Stomach smooth muscle (tissue), 2 donors: ENCODE measurements at regions not wholly inside any gene's neighbourhood (a gene's known extent, or its start where the extent isn't known, plus 50 kb on each side); places are given as distances from the start of the nearest gene placed in this dataset.

Experiments used
- H3K27ac ChIP-seq: one replicate; pipeline ENCODE4 v1.7.0; 2013; ENCODE audit warnings: mild to moderate bottlenecking, low read length, inconsistent platforms
- H3K27me3 ChIP-seq, 2 donors: one replicate each; pipeline ENCODE4 v1.7.0; 2013; ENCODE audit warnings: low read length in 2 of 2; ENCODE audit not compliant: insufficient read depth in 2 of 2, control insufficient read depth in 1 of 2
- H3K36me3 ChIP-seq, 2 donors: one replicate each; pipeline ENCODE4 v1.7.0; 2013; ENCODE audit warnings: low read length in 2 of 2; ENCODE audit not compliant: control insufficient read depth in 2 of 2, insufficient read depth in 2 of 2
- H3K4me1 ChIP-seq: one replicate; pipeline ENCODE4 v1.7.0; 2013; ENCODE audit warnings: low read length; ENCODE audit not compliant: control insufficient read depth, insufficient read depth
- H3K4me3 ChIP-seq, 2 donors: one replicate each; pipeline ENCODE4 v1.7.0; 2013; ENCODE audit warnings: low read length in 2 of 2
- H3K9ac ChIP-seq, 2 donors: one replicate each; pipeline ENCODE4 v1.7.0; 2013; ENCODE audit warnings: low read length in 2 of 2, mild to moderate bottlenecking in 1 of 2
- H3K9me3 ChIP-seq, 2 donors: one replicate each; pipeline ENCODE4 v1.7.0; 2013; ENCODE audit warnings: low read length in 2 of 2; ENCODE audit not compliant: control insufficient read depth in 2 of 2
- donor health status: healthy.
- donor health status: Pancreatic carcinoma.

DNA sequence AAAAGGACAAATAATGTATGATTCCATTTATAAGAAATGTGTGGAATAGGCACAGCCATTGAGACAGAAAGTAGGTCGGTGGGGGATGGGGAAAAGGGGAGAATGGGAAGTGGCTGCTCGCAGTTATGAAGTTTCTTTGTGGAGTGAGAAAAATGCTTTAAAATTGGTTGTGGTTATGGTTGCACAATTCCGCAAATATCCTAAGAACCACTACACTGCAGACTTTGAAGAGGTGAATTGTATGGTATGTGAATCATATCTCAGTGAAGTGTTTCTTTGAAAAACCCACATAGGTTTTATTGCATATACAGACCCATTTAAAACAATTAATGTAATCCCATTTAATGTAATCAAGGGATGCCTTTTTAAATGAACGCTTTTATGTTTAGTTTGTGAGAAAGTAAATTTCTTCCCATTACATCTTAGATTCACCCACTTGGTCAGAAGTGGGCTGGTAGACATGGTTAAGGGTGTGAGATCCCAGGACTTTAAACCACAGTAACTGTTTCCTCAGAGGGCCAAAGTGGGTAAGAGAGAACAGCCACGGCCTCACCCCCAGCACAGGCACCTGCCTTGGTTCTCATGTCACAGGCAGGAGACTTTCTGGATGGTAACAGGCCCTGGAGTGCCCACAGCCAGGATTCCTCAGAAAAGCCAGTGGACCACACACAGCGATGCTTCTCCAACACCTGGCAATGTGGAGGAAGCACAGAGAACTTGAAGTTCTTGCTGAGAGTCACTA, 119.3 kb upstream of the GJB6 start:
- no peaks in the 10 kb centered on the region for H3K27me3 ChIP-seq
- H3K9ac ChIP-seq, result no peak overlapping the region
- H3K4me1 ChIP-seq, result no peaks in the 10 kb centered on the region
- no peaks in the 10 kb centered on the region for H3K36me3 ChIP-seq
- H3K4me3 ChIP-seq, result no peak overlapping the region
- no peaks in the 10 kb centered on the region for H3K9me3 ChIP-seq
- H3K27ac ChIP-seq, result no peak overlapping the region

DNA sequence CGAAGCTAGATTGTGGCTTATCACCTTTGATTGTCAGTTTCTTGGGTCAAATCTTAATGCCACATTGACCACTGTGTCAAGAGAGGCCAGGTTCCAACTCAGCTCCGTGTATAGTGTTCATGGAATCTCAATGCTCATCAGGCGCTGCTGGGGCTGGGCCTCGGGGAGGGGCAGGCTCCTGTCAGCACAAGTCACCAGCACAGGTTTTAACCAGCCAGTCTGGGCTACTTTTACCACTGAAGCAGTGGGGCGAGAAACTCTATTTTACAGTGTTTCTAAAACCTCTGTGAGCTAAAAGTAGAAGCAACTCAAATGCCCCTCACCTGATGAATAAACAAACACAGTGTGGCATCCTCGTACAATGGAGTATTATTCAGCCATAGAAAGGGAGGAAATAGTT, 118.7 kb upstream of the GJB6 start:
- Histone ChIP-seq H3K36me3 (no peaks in the 10 kb centered on the region), H3K4me1 (no peaks in the 10 kb centered on the region), H3K27me3 (no peaks in the 10 kb centered on the region), H3K9me3 (no peaks in the 10 kb centered on the region), H3K4me3 (no peak overlapping the region), H3K9ac (no peak overlapping the region), H3K27ac (no peak overlapping the region)

DNA sequence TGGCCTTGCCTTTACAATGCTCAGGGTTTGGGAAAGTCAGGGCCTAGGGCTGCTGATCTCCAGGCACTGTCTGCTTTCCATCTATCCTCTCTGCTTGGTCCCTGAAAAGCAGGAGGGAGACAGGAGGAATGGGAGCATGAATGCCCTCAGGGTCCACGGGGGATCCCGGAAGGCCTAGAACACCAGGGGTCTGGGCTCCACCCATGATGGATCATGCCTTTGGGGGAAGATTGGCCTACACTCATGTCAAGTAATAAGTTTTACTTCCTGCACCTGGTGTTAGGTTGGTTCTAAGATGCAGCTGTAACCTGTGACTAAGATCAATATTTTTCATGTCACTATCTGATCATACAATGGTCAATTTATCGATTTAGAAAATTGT, 118.3 kb upstream of the GJB6 start:
- no peaks in the 10 kb centered on the region for H3K27me3 ChIP-seq
- no peaks in the 10 kb centered on the region for H3K9me3 ChIP-seq
- no peaks in the 10 kb centered on the region for H3K4me1 ChIP-seq
- H3K36me3 ChIP-seq, result no peaks in the 10 kb centered on the region
- no peak overlapping the region for H3K27ac ChIP-seq
- H3K4me3 ChIP-seq, result no peak overlapping the region
- H3K9ac ChIP-seq, result no peak overlapping the region

DNA sequence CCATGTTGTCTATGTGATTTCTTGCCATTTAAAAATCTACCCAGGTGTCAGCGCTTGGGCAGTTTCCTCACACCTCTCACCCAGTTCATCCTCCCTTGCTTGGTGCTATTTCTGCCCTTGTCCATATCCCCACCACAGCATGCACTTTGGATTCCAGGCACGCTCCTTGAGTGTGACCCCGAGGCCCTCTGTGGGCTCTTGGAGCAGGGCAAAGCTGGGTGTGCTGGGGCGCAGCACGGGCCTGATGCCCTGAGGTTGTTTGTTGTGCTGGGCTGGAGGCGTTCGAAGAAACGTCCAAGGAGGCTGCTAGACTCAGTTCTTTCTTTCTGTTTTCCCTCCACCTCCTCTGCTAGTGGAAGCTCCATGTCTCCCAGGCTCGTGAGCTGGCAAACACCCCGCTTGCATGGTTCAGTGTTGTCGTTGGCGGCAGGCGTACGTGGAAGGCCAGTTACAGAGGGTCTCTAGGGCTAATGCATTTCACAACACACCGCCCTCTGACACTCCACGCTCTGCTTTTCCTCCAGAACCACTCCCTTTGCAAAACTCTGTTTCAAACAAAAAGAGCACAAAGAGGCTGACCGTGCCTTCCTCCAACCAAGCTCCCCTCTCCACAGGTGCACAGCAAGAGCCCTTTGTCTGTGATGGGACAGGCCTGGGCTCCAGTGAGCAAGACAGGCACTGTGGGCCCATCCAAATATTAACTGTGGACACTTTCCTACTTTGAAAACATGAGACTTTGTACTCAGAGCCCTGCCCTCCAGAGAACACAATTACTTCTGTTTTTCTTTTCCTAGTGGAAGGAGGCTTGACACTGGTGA, 117.7 kb upstream of the GJB6 start:
- Histone ChIP-seq H3K9me3 (no peaks in the 10 kb centered on the region), H3K9ac (no peak overlapping the region), H3K4me1 (no peaks in the 10 kb centered on the region), H3K27me3 (no peaks in the 10 kb centered on the region), H3K27ac (no peak overlapping the region), H3K36me3 (no peaks in the 10 kb centered on the region), H3K4me3 (no peak overlapping the region)

DNA sequence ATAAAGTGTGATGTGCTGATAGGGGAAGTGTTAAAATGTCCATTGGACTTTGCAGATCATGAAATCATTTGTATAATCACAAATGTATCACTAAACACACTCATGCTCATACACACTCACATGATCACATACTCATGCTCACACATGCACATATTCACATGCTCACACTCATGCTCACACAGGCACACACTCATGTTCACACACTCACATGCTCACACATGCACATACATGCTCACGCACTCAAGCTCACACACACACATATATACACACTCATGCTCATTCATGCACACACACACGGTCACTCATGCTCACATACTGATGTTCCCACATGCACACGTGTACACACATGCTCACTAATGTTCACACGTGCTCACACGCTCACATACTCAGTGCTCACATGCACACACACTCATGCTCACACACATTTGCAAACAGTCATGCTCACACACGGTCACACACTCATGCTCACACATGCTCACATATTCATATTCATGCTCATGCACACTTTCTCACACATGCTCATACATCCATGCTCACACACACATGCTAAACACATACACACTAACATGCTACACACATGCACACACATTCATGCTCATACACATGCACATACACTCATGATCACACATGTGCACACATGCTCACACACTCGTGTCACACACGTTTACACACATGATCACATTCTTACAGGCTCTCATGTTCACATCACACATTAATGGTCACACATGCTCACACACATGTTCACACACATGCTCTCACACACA, 116.7 kb upstream of the GJB6 start:
- no peak overlapping the region for H3K9ac ChIP-seq
- no peak overlapping the region for H3K4me3 ChIP-seq
- H3K4me1 ChIP-seq, result no peaks in the 10 kb centered on the region
- no peaks in the 10 kb centered on the region for H3K9me3 ChIP-seq
- no peaks in the 10 kb centered on the region for H3K36me3 ChIP-seq
- H3K27me3 ChIP-seq, result no peaks in the 10 kb centered on the region
- H3K27ac ChIP-seq, result no peak overlapping the region

DNA sequence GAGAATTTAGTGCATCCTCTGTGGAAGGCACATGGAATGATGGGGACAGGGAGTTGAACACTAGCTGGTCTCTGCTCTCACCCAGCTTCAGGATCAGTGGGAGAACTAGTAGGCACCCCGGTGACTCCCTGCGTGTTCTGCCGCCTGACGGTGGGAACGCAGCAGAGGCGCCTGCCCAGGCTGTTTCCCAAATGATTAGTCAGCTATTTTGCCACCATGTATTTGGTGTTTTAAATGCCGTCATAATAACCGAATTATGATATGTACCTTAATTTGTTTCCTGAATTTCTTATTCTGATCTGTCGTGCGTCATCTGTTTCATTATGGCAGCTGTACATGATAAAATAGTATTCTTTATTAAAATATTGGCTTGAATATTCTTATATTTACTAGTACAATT, 115.9 kb upstream of the GJB6 start:
- Histone ChIP-seq H3K9me3 (no peaks in the 10 kb centered on the region), H3K36me3 (no peaks in the 10 kb centered on the region), H3K27ac (no peak overlapping the region)

DNA sequence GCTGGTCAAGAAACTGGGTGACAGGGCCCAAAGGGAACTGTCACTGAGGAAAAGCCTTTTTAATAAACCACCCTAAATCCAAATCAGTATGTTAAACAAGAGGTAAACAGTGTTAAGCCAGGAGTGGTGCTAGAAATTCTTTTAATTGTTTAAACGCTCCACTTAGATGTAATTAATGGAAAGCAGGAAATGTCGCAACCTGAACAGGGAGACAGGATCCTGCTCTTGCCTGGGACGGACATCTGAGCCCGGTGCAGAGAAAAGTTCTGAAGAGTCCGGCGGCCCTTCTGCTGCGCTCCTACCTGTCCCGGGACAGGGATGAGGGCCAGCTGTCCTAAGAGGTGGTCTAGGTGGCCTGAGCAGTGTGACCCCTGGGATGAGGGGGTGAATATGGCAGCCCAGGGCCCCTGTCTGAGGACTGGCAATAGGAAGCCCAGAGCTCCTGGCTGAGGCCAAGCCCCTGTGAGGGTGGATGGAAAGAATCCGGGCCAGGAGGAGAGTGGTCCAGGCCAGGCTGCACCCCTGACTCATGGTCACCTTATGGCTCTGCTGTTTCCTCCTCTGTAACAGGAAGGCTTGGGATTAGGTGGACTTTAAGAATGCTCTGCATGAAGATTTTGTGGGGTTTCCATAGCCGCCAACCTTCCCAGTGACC, 112.8 kb upstream of the GJB6 start:
- H3K4me1 ChIP-seq, result no peaks in the 10 kb centered on the region
- H3K27ac ChIP-seq, result no peak overlapping the region
- H3K9ac ChIP-seq, result no peak overlapping the region
- peaks cover 0 to 2% of the 10 kb centered on the region in 2 donors for H3K27me3 ChIP-seq
- H3K9me3 ChIP-seq, result no peaks in the 10 kb centered on the region
- H3K36me3 ChIP-seq, result no peaks in the 10 kb centered on the region
- H3K4me3 ChIP-seq, result no peak overlapping the region

More for the DNA sequence above, 115.9 kb upstream of the GJB6 start:
- no peak overlapping the region for H3K9ac ChIP-seq
- no peaks in the 10 kb centered on the region for H3K27me3 ChIP-seq
- no peaks in the 10 kb centered on the region for H3K4me1 ChIP-seq
- no peak overlapping the region for H3K4me3 ChIP-seq

DNA sequence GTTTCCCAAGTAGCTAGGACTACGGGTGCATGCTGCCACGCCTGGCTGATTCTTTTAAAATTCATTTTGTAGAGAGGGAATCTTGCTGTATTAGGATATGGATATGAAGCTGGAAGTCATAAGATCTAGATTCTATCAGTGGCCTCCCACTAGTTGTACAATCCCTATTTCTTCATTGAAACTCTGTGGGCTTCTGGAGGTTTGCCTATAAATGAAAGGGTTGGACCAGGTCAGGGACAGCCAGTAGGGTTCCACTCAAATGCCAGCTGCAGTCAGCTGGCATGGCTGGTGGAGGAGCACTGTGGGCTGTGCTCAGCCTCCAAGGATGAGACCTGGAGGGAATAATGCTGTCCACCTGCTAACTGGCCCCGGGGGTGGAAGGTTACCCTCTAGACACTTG, 110.2 kb upstream of the GJB6 start:
- Histone ChIP-seq H3K36me3 (no peaks in the 10 kb centered on the region), H3K27me3 (peaks cover 0 to 4% of the 10 kb centered on the region in 2 donors), H3K9me3 (no peaks in the 10 kb centered on the region), H3K9ac (no peak overlapping the region), H3K4me3 (no peak overlapping the region), H3K27ac (no peak overlapping the region), H3K4me1 (no peaks in the 10 kb centered on the region)

DNA sequence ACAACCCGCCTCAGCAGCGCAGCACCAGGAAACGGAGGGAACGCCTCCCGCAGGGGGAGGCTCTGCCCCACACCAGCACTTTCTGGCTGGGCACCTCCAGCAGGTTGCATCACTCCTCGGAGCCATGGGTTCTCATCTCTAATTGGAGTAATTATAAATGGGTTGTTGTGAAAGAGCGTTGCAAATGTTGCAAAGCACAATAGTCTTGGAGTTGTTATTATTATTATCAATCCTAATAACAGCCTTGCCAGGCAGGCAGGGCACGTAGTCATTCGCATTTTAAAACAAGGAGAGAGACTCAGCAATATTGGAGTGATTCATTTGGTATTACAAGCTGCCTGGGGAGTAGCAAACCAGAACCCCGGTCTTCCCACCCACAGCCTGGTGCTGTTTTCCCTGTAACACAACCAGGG, 108.6 kb upstream of the GJB6 start:
- peaks cover 0 to 4% of the 10 kb centered on the region in 2 donors for H3K27me3 ChIP-seq
- H3K9ac ChIP-seq, result no peak overlapping the region
- no peaks in the 10 kb centered on the region for H3K4me1 ChIP-seq
- no peaks in the 10 kb centered on the region for H3K36me3 ChIP-seq
- H3K4me3 ChIP-seq, result no peak overlapping the region
- H3K9me3 ChIP-seq, result no peaks in the 10 kb centered on the region
- no peak overlapping the region for H3K27ac ChIP-seq

DNA sequence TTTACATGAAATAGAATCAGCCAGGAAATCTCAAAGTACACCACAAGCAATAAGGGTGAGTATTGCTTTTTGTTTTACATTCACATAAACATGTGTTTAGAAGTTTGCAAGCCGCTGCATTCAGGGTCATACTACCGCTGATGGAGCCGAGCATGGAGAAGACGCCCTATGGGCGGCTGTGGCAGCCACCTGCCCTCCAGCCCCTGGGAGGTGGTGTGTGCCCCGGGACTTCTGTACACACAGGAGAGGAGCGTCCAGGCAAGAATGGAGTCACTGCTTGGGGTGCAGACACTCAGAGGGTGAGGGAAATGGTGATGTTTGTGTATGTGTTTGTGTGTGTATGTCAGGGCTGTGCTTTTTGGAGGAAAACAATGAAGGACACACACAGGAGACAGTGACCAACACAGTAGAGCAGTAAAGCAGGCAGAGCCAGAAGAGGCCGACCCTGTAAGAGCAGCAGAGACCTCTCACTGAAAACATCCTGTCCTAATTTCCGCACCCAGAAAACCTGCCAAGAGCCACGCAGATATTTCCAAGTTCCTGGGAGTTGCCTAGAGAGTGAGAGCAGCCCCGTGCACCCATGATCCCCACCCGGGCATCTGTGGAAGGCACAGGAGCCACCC, 108.1 kb upstream of the GJB6 start:
- no peaks in the 10 kb centered on the region for H3K4me1 ChIP-seq
- peaks cover 0 to 4% of the 10 kb centered on the region in 2 donors for H3K27me3 ChIP-seq
- H3K4me3 ChIP-seq, result no peak overlapping the region
- no peak overlapping the region for H3K9ac ChIP-seq
- no peak overlapping the region for H3K27ac ChIP-seq
- H3K9me3 ChIP-seq, result no peaks in the 10 kb centered on the region
- no peaks in the 10 kb centered on the region for H3K36me3 ChIP-seq
